H1 (cell line): ENCODE measurements at regions not wholly inside any gene's neighbourhood (a gene's known extent, or its start where the extent isn't known, plus 50 kb on each side); places are given as distances from the start of the nearest gene placed in this dataset.

Source experiments
- CTCF ChIA-PET: fragments of 300-600 bp; sonication (Branson Sonifier 250); formaldehyde crosslinking; loops from one replicate; lab custom pipeline; 2021; ENCODE audit not compliant: partially characterized antibody; lab: Charles Lee
- POLR2A ChIA-PET: fragments of 300-600 bp; sonication (Branson Sonifier 250); formaldehyde crosslinking; loops from one replicate; lab custom pipeline; 2021; ENCODE audit warnings: inconsistent platforms; ENCODE audit not compliant: partially characterized antibody; lab: Charles Lee
- DNase-seq, 2 experiments: peaks; one replicate each; pipeline versions ENCODE4 v3.0.0 to v3.0.0-alpha.2; 2010 to 2022; ENCODE audit warnings: low spot score in 2 of 2, low read depth in 1 of 2, mixed read lengths in 1 of 2
- FAIRE-seq: peaks from 2 replicates; lab custom pipeline; 2011; peaks lifted over from hg19 to GRCh38; lab: Jason Lieb, UNC
- H2AFZ ChIP-seq: 2 replicates; pipeline ENCODE4 v1.8.1; 2012; ENCODE audit warnings: low read length, inconsistent platforms
- H2AK5ac ChIP-seq: 2 replicates; pipeline ENCODE4 v1.6.1; 2013; ENCODE audit warnings: low read depth, low read length
- H2BK120ac ChIP-seq: replicated peaks from 2 replicates; pipeline ENCODE3; 2013; ENCODE audit warnings: low read depth, low read length, inconsistent platforms
- H2BK12ac ChIP-seq: 2 replicates; pipeline ENCODE4 v1.6.1; 2013; ENCODE audit warnings: low read depth, low read length
- H2BK15ac ChIP-seq: 2 replicates; pipeline ENCODE4 v1.6.1; 2013; ENCODE audit warnings: low read length
- H2BK20ac ChIP-seq: 2 replicates; pipeline ENCODE4 v1.6.1; 2013; ENCODE audit warnings: low read length
- H2BK5ac ChIP-seq: 2 replicates; pipeline ENCODE4 v1.6.1; 2013; ENCODE audit warnings: low read depth, low read length
- H3K14ac ChIP-seq: 2 replicates; pipeline ENCODE4 v1.6.1; 2013; ENCODE audit warnings: inconsistent platforms; ENCODE audit not compliant: insufficient read length
- H3K18ac ChIP-seq: 2 replicates; pipeline ENCODE4 v1.6.1; 2013; ENCODE audit warnings: low read length; ENCODE audit errors: extremely low read depth
- H3K23ac ChIP-seq: 2 replicates; pipeline ENCODE4 v1.6.1; 2013; ENCODE audit warnings: inconsistent platforms; ENCODE audit not compliant: insufficient read length
- H3K23me2 ChIP-seq: 2 replicates; pipeline ENCODE4 v1.6.1; 2013; ENCODE audit warnings: low read depth, low read length
- H3K27ac ChIP-seq: 2 replicates; pipeline ENCODE4 v1.6.1; 2011; ENCODE audit warnings: low read depth, low read length, inconsistent platforms
- H3K27me3 ChIP-seq, 4 experiments: replicated peaks in 1 of 4; 1 replicate in 1 of 4; 2 replicates in 3 of 4; pipeline versions ENCODE4 v1.6.1 to v1.8.1; 2011 to 2013; ENCODE audit warnings: low read length in 3 of 4, mild to moderate bottlenecking in 3 of 4, inconsistent platforms in 2 of 4, mixed read lengths in 2 of 4, moderate library complexity in 1 of 4; ENCODE audit not compliant: control insufficient read depth in 3 of 4, insufficient read depth in 3 of 4; ENCODE audit errors: extremely low read depth in 1 of 4
- H3K36me3 ChIP-seq, 4 experiments: 2 replicates each; pipeline versions ENCODE4 v1.6.1 to v1.8.1; 2011 to 2013; ENCODE audit warnings: mild to moderate bottlenecking in 4 of 4, low read length in 3 of 4, moderate library complexity in 2 of 4, control low read depth in 1 of 4, inconsistent platforms in 1 of 4; ENCODE audit not compliant: insufficient read depth in 4 of 4, control insufficient read depth in 2 of 4
- H3K4ac ChIP-seq: replicated peaks from 2 replicates; pipeline ENCODE3; 2013; ENCODE audit warnings: low read length, low read depth, mixed read lengths, inconsistent platforms; ENCODE audit not compliant: insufficient read length
- H3K4me1 ChIP-seq, 4 experiments: replicated peaks in 1 of 4; 1 replicate in 1 of 4; 2 replicates in 3 of 4; pipeline versions ENCODE4 v1.6.1 to v1.8.1; 2011 to 2013; ENCODE audit warnings: low read length in 3 of 4, inconsistent platforms in 2 of 4, mixed read lengths in 1 of 4; ENCODE audit not compliant: insufficient read depth in 4 of 4, control insufficient read depth in 3 of 4
- H3K4me2 ChIP-seq, 2 experiments: 2 replicates each; pipeline versions ENCODE4 v1.6.1 to v1.8.1; 2011 to 2013; ENCODE audit warnings: low read depth in 2 of 2, low read length in 2 of 2, control low read depth in 1 of 2, inconsistent platforms in 1 of 2, mild to moderate bottlenecking in 1 of 2; ENCODE audit not compliant: insufficient read depth in 1 of 2
- H3K4me3 ChIP-seq, 4 experiments: fragments of 200-600, 300-600 bp in 1 of 4; sonication (generic), shearing (Covaris generic), sonication (Bioruptor Twin) in 1 of 4; 2 replicates each; pipeline versions ENCODE4 v1.5.1 to v1.8.1; 2011 to 2016; ENCODE audit warnings: low read length in 4 of 4, low read depth in 3 of 4, control low read depth in 2 of 4, inconsistent platforms in 2 of 4, mild to moderate bottlenecking in 2 of 4, mixed read lengths in 1 of 4, moderate library complexity in 1 of 4; ENCODE audit not compliant: insufficient read depth in 2 of 4; ENCODE audit errors: extremely low read depth in 1 of 4
- H3K56ac ChIP-seq: replicated peaks from 2 replicates; pipeline ENCODE3; 2013; ENCODE audit warnings: low read depth, mild to moderate bottlenecking, mixed read lengths, low read length, inconsistent platforms; ENCODE audit not compliant: insufficient read length
- H3K79me1 ChIP-seq: 2 replicates; pipeline ENCODE4 v1.6.1; 2013; ENCODE audit warnings: low read depth, low read length, control low read depth
- H3K79me2 ChIP-seq, 2 experiments: 2 replicates each; pipeline versions ENCODE4 v1.6.1 to v1.8.1; 2012 to 2013; ENCODE audit warnings: low read length in 2 of 2, mild to moderate bottlenecking in 2 of 2, inconsistent platforms in 1 of 2; ENCODE audit not compliant: insufficient read depth in 2 of 2, control insufficient read depth in 1 of 2
- H3K9ac ChIP-seq, 4 experiments: replicated peaks in 1 of 4; 1 replicate in 1 of 4; 2 replicates in 3 of 4; pipeline versions ENCODE4 v1.6.1 to v1.8.1; 2011 to 2013; ENCODE audit warnings: low read depth in 3 of 4, low read length in 3 of 4, control low read depth in 2 of 4, mild to moderate bottlenecking in 2 of 4, moderate library complexity in 2 of 4, inconsistent platforms in 1 of 4; ENCODE audit errors: extremely low read depth in 1 of 4
- H3K9me3 ChIP-seq, 2 experiments: 2 replicates each; pipeline versions ENCODE4 v1.6.1 to v1.8.1; 2012 to 2013; ENCODE audit warnings: mild to moderate bottlenecking in 2 of 2, moderate library complexity in 2 of 2, control low read depth in 1 of 2, inconsistent platforms in 1 of 2, low read depth in 1 of 2, low read length in 1 of 2, mixed read lengths in 1 of 2; ENCODE audit not compliant: insufficient read depth in 2 of 2
- H4K20me1 ChIP-seq, 2 experiments: replicated peaks in 1 of 2; 2 replicates each; pipeline versions ENCODE3 to v1.8.1; 2011 to 2013; ENCODE audit warnings: inconsistent platforms in 2 of 2, low read length in 2 of 2, mild to moderate bottlenecking in 1 of 2; ENCODE audit not compliant: insufficient read depth in 2 of 2, control insufficient read depth in 1 of 2
- H4K5ac ChIP-seq: 2 replicates; pipeline ENCODE4 v1.6.1; 2013; ENCODE audit warnings: low read length, low read depth, mixed read lengths, inconsistent platforms; ENCODE audit not compliant: insufficient read length
- H4K8ac ChIP-seq: 2 replicates; pipeline ENCODE4 v1.8.0; 2013; ENCODE audit warnings: mild to moderate bottlenecking, moderate library complexity, low read length, inconsistent platforms; ENCODE audit not compliant: insufficient read depth; ENCODE audit errors: extremely low read depth
- H4K91ac ChIP-seq: replicated peaks from 2 replicates; pipeline ENCODE3; 2013; ENCODE audit warnings: low read length, mixed read lengths, inconsistent platforms; ENCODE audit not compliant: insufficient read length
- CTBP2 ChIP-seq: IDR thresholded peaks from 2 replicates; pipeline ENCODE4 v1.7.0; 2011; ENCODE audit warnings: borderline replicate concordance, mild to moderate bottlenecking, moderate library complexity, mixed read lengths, low read length; ENCODE audit not compliant: insufficient read depth, insufficient read length
- RFX5 ChIP-seq: IDR thresholded peaks from 2 replicates; pipeline ENCODE4 v1.6.1; 2011; ENCODE audit warnings: low read depth, low read length, improper control_type of control experiment, borderline replicate concordance
- RXRA ChIP-seq: IDR thresholded peaks from 2 replicates; pipeline ENCODE4 v1.6.1; 2011; ENCODE audit warnings: low read depth, mild to moderate bottlenecking, low read length, moderate library complexity; ENCODE audit not compliant: insufficient read depth
- SIRT6 ChIP-seq: IDR thresholded peaks from one replicate; pipeline ENCODE4 v1.7.1; 2012; ENCODE audit warnings: low read length, inconsistent platforms
- SIX5 ChIP-seq: IDR thresholded peaks from 2 replicates; pipeline ENCODE4 v1.6.1; 2011; ENCODE audit warnings: mild to moderate bottlenecking, low read depth, low read length
- SP2 ChIP-seq: IDR thresholded peaks from 2 replicates; pipeline ENCODE4 v1.6.1; 2012; ENCODE audit warnings: mild to moderate bottlenecking, low read length, inconsistent platforms
- SRF ChIP-seq: IDR thresholded peaks from 2 replicates; pipeline ENCODE4 v1.6.1; 2011; ENCODE audit warnings: mild to moderate bottlenecking, low read depth, low read length, moderate library complexity
- TAF7 ChIP-seq: optimal IDR thresholded peaks from 2 replicates; pipeline ENCODE3; 2011; ENCODE audit warnings: low read depth, mild to moderate bottlenecking, inconsistent platforms, low read length, moderate library complexity, borderline replicate concordance
- YY1 ChIP-seq: IDR thresholded peaks from 2 replicates; pipeline ENCODE4 v1.6.1; 2011; ENCODE audit warnings: low read depth, mild to moderate bottlenecking, low read length
- WGBS, 2 experiments: shearing (Covaris generic) in 1 of 2; methylation state at CpG; one replicate each; pipeline versions ENCODE4 v1.1.6 to v1.1.7; 2013 to 2015; ENCODE audit warnings: low lambda C conversion rate in 2 of 2, mixed read lengths in 2 of 2, inconsistent platforms in 1 of 2, low coverage in 1 of 2, missing lambda C conversion rate in 1 of 2; ENCODE audit not compliant: insufficient replicate concordance in 2 of 2, insufficient coverage in 1 of 2, insufficient read length in 1 of 2; ENCODE audit errors: extremely low coverage in 1 of 2, missing lambda C conversion rate in 1 of 2; 5-methylcytosine and 5-hydroxymethylcytosine counted together
- TF ChIP-seq, protein P1 (sequence below): IDR thresholded peaks from 2 replicates; pipeline ENCODE4 v1.6.1; 2012; ENCODE audit warnings: inconsistent platforms

DNA sequence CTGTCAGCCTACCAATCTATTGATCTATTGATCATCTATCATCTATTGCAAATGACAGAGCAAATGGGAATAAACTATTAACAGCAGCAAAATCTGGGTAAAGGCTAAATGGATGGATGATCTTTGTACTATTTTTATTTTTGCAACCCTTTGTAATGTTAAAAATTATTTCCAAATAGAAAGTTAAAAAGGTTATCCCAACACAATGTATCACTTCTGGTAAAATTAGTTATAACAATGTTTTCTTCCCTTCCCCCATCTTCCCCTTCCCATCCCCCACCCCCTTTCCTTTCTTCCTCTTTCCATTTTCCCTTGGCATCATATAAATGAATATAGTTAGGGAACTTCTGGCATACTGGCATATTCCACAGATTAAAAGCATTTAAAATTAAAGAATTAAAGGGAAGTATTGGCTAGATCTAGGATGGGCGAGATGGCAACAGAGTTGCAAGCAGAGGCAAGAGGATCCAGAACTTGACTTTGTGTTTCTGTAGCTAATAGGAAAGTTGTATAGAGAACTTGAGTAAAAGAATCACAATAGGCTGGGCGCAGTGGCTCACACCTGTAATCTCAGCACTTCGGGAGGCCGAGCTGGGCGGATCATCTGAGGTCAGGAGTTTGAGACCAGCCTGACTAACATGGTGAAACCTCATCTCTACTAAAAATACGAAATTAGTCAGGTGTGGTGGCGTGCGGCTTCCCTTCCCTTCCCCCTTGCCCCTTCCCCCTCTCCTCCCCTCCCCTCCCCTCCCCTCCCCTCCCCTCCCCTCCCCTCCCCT lies 66.6 kb upstream of the TAF11L2 start:
- no peak overlapping the region for H3K4me2 ChIP-seq
- no peak overlapping the region for H2BK5ac ChIP-seq
- H3K27ac ChIP-seq = no peak overlapping the region
- TF ChIP-seq SIX5 (no peak), SIRT6 (no peak), SP2 (no peak), TAF7 (no peak), RXRA (no peak), SRF (no peak), YY1 (no peak), RFX5 (no peak), CTBP2 (no peak)
- TF ChIP-seq, protein P1, sequence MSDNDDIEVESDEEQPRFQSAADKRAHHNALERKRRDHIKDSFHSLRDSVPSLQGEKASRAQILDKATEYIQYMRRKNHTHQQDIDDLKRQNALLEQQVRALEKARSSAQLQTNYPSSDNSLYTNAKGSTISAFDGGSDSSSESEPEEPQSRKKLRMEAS = no peak
- no peaks in the 10 kb centered on the region for H3K79me2 ChIP-seq
- H3K9me3 ChIP-seq = no peaks in the 10 kb centered on the region
- H3K4me1 ChIP-seq = peaks cover 0 to 2% (median 0%) of the 10 kb centered on the region in 4 experiments; a peak in 3 of 7 replicates
- H2AFZ ChIP-seq = no peak overlapping the region
- H4K8ac ChIP-seq = no peak overlapping the region
- no peak overlapping the region for H2BK12ac ChIP-seq
- no peak overlapping the region for H4K91ac ChIP-seq
- H3K56ac ChIP-seq = no peak overlapping the region
- H3K4ac ChIP-seq = no peak overlapping the region
- no peak for DNase-seq
- WGBS, 2 experiments = 91% methylated on average over 6 of the region's 8 CpGs; no CpG with 5 or more reads in 1 of the 2 experiments
- no peak overlapping the region for H2AK5ac ChIP-seq
- H3K79me1 ChIP-seq = no peaks in the 10 kb centered on the region
- POLR2A ChIA-PET = no interaction called here
- no peaks in the 10 kb centered on the region for H4K20me1 ChIP-seq
- no peak overlapping the region for H2BK20ac ChIP-seq
- H3K36me3 ChIP-seq = no peaks in the 10 kb centered on the region
- no peak overlapping the region for H3K4me3 ChIP-seq
- no peak overlapping the region for H3K18ac ChIP-seq
- H3K23me2 ChIP-seq = no peaks in the 10 kb centered on the region
- H4K5ac ChIP-seq = no peak overlapping the region
- no peak overlapping the region for H3K14ac ChIP-seq
- H3K23ac ChIP-seq = no peak overlapping the region
- no peak for FAIRE-seq
- H3K27me3 ChIP-seq = no peaks in the 10 kb centered on the region
- CTCF ChIA-PET = no interaction called here
- H2BK15ac ChIP-seq = no peak overlapping the region
- no peak overlapping the region for H3K9ac ChIP-seq
- no peak overlapping the region for H2BK120ac ChIP-seq
